Esophagus mucosa (tissue), 1 donor: ENCODE measurements at regions not wholly inside any gene's neighbourhood (a gene's known extent, or its start where the extent isn't known, plus 50 kb on each side); places are given as distances from the start of the nearest gene placed in this dataset.

ENCODE experiments used
- ATAC-seq: fragments of 200-7000 bp; cut with Tn5 transposase; one replicate; pipeline ENCODE4 v1.9.1; 2020
- donor health status: DM: yes; HTN: yes; CAD: no.

- peak; percentile 62 for ATAC-seq
Measured at GRCh38 chr3:39000008-39000450, 51.7 kb downstream of the SCN11A start.

- ATAC-seq = no peak
Measured at GRCh38 chr3:38998086-38998485, 53.7 kb downstream of the SCN11A start.

- no peak for ATAC-seq
Measured at GRCh38 chr3:38996193-38996592, 55.6 kb downstream of the SCN11A start.

- ATAC-seq = no peak
Measured at GRCh38 chr3:38994251-38994650, 57.5 kb downstream of the SCN11A start.

GRCh38 chr3:38992117-38992760, 59.5 kb downstream of the SCN11A start:
- peak; percentile 31 for ATAC-seq

- ATAC-seq = no peak
Measured at GRCh38 chr3:38990621-38991020, 61.1 kb downstream of the SCN11A start.

GRCh38 chr3:38989917-38990510, 61.7 kb downstream of the SCN11A start:
- no peak for ATAC-seq

- ATAC-seq = no peak
Measured at GRCh38 chr3:38988955-38989354, 62.8 kb downstream of the SCN11A start.

GRCh38 chr3:38987456-38987855, 64.3 kb downstream of the SCN11A start:
- ATAC-seq = no peak

GRCh38 chr3:38986901-38987300, 64.8 kb downstream of the SCN11A start:
- ATAC-seq = no peak

- ATAC-seq = no peak
Measured at GRCh38 chr3:38985981-38986380, 65.8 kb downstream of the SCN11A start.

- no peak for ATAC-seq
Measured at GRCh38 chr3:38985581-38985980, 66.2 kb downstream of the SCN11A start.

GRCh38 chr3:38984731-38985130, 67.0 kb downstream of the SCN11A start:
- no peak for ATAC-seq

GRCh38 chr3:38984110-38984509, 67.6 kb downstream of the SCN11A start:
- no peak for ATAC-seq

- ATAC-seq = no peak
Measured at GRCh38 chr3:38980938-38981337, 70.8 kb downstream of the SCN11A start.

- no peak for ATAC-seq
Measured at GRCh38 chr3:38978729-38979128, 73.0 kb downstream of the SCN11A start.

GRCh38 chr3:38970851-38971638, 80.7 kb downstream of the SCN11A start:
- no peak for ATAC-seq

- no peak for ATAC-seq
Measured at GRCh38 chr3:38969317-38970235, 82.2 kb downstream of the SCN11A start.

- ATAC-seq = no peak
Measured at GRCh38 chr3:38968891-38969290, 82.9 kb downstream of the SCN11A start.

GRCh38 chr3:38968403-38968802, 83.3 kb downstream of the SCN11A start:
- no peak for ATAC-seq

- ATAC-seq = no peak
Measured at GRCh38 chr3:38967693-38967989, 84.1 kb downstream of the SCN11A start.

GRCh38 chr3:38966811-38967692, 84.7 kb downstream of the SCN11A start:
- ATAC-seq = no peak
